Right lobe of liver (tissue), 4 donors: ENCODE measurements at regions not wholly inside any gene's neighbourhood (a gene's known extent, or its start where the extent isn't known, plus 50 kb on each side); places are given as distances from the start of the nearest gene placed in this dataset.

ENCODE experiments used
- POLR2A ChIP-seq: fragments of 450-650 bp; IDR thresholded peaks from one replicate; pipeline ENCODE4 v1.6.1; 2017; ENCODE audit warnings: antibody characterized with exemption, mild to moderate bottlenecking
- TF ChIP-seq, protein P1 (sequence below), 4 donors: fragments of 200-600 bp in 3 of 4; fragments of 450-650 bp in 1 of 4; IDR thresholded peaks; one replicate each; pipeline versions ENCODE4 v1.5.1 to v1.8.0; 2016 to 2022; ENCODE audit warnings: antibody characterized with exemption in 4 of 4, mild to moderate bottlenecking in 2 of 4
- donor health status: DM: no; HTN: no; CAD: no.
- donor health status: DM: no; HTN: no; CAD: no.
- donor health status: DM: no; HTN: yes; CAD: no.

- TF ChIP-seq, protein P1, sequence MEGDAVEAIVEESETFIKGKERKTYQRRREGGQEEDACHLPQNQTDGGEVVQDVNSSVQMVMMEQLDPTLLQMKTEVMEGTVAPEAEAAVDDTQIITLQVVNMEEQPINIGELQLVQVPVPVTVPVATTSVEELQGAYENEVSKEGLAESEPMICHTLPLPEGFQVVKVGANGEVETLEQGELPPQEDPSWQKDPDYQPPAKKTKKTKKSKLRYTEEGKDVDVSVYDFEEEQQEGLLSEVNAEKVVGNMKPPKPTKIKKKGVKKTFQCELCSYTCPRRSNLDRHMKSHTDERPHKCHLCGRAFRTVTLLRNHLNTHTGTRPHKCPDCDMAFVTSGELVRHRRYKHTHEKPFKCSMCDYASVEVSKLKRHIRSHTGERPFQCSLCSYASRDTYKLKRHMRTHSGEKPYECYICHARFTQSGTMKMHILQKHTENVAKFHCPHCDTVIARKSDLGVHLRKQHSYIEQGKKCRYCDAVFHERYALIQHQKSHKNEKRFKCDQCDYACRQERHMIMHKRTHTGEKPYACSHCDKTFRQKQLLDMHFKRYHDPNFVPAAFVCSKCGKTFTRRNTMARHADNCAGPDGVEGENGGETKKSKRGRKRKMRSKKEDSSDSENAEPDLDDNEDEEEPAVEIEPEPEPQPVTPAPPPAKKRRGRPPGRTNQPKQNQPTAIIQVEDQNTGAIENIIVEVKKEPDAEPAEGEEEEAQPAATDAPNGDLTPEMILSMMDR (IDR thresholded peaks at IDR 0.05) = no peak
- no peak for TF ChIP-seq POLR2A
Measured at GRCh38 chr18:44609181-44609941, 71.3 kb upstream of the SETBP1 start.
